Right lobe of liver (tissue), 4 donors: ENCODE measurements at regions not wholly inside any gene's neighbourhood (a gene's known extent, or its start where the extent isn't known, plus 50 kb on each side); places are given as distances from the start of the nearest gene placed in this dataset.
"Not testable (repeated sequence)": the region's sequence is repeated elsewhere in the genome, so short reads cannot be mapped to it uniquely, and the experiment has no call there.

Experiments
- POLR2A ChIP-seq: fragments of 450-650 bp; IDR thresholded peaks from one replicate; pipeline ENCODE4 v1.6.1; 2017; ENCODE audit warnings: antibody characterized with exemption, mild to moderate bottlenecking
- TF ChIP-seq, protein P1 (sequence below), 4 donors: fragments of 200-600 bp in 3 of 4; fragments of 450-650 bp in 1 of 4; IDR thresholded peaks; one replicate each; pipeline versions ENCODE4 v1.5.1 to v1.8.0; 2016 to 2022; ENCODE audit warnings: antibody characterized with exemption in 4 of 4, mild to moderate bottlenecking in 2 of 4
- donor health status: DM: no; HTN: no; CAD: no.
- donor health status: DM: no; HTN: no; CAD: no.
- donor health status: DM: no; HTN: yes; CAD: no.

DNA sequence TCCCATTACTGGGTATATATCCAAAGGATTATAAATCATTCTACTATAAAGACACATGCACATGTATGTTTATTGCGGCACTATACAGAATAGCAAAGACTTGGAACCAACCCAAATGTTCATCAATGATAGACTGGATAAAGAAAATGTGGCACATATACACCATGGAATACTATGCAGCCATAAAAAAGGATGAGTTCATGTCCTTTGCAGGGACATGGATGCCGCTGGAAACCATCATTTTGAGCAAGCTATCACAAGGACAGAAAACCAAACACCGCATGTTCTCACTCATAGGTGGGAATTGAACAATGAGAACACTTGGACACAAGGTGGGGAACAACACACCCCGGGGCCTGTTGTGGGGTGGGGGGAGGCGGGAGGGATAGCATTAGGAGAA lies 57.0 kb upstream of the NEUROD1 start:
- TF ChIP-seq, protein P1, sequence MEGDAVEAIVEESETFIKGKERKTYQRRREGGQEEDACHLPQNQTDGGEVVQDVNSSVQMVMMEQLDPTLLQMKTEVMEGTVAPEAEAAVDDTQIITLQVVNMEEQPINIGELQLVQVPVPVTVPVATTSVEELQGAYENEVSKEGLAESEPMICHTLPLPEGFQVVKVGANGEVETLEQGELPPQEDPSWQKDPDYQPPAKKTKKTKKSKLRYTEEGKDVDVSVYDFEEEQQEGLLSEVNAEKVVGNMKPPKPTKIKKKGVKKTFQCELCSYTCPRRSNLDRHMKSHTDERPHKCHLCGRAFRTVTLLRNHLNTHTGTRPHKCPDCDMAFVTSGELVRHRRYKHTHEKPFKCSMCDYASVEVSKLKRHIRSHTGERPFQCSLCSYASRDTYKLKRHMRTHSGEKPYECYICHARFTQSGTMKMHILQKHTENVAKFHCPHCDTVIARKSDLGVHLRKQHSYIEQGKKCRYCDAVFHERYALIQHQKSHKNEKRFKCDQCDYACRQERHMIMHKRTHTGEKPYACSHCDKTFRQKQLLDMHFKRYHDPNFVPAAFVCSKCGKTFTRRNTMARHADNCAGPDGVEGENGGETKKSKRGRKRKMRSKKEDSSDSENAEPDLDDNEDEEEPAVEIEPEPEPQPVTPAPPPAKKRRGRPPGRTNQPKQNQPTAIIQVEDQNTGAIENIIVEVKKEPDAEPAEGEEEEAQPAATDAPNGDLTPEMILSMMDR (IDR thresholded peaks at IDR 0.05): not testable (repeated sequence)
- not testable (repeated sequence) for TF ChIP-seq POLR2A
